DOHH2 (cell line): ENCODE measurements at regions not wholly inside any gene's neighbourhood (a gene's known extent, or its start where the extent isn't known, plus 50 kb on each side); places are given as distances from the start of the nearest gene placed in this dataset.

Experiments used
- H3F3A ChIP-seq: fragments of 200-600 bp; sonication (generic), shearing (Covaris generic); 2 replicates; pipeline ENCODE4 v1.6.0; 2016; ENCODE audit warnings: antibody characterized with exemption, mild to moderate bottlenecking; ENCODE audit not compliant: control insufficient read depth, insufficient read depth
- H3K27ac ChIP-seq: fragments of 200-600 bp; sonication (generic); 2 replicates; pipeline ENCODE4 v1.5.1; 2014; ENCODE audit warnings: low read depth, mild to moderate bottlenecking, low read length, moderate library complexity
- H3K27me3 ChIP-seq: fragments of 200-600 bp; sonication (generic); 2 replicates; pipeline ENCODE4 v1.6.1; 2014; ENCODE audit warnings: mild to moderate bottlenecking, low read length, mixed read lengths; ENCODE audit not compliant: control insufficient read depth
- H3K36me3 ChIP-seq: fragments of 200-600 bp; sonication (generic); 2 replicates; pipeline ENCODE4 v1.6.1; 2014; ENCODE audit warnings: mild to moderate bottlenecking, low read length, moderate library complexity, mixed read lengths; ENCODE audit not compliant: control insufficient read depth
- H3K4me1 ChIP-seq: fragments of 200-600 bp; sonication (generic); 2 replicates; pipeline ENCODE4 v1.6.1; 2014; ENCODE audit warnings: mild to moderate bottlenecking, low read length, mixed read lengths; ENCODE audit not compliant: control insufficient read depth
- H3K4me2 ChIP-seq: fragments of 200-600 bp; sonication (generic); 2 replicates; pipeline ENCODE4 v1.6.0; 2014; ENCODE audit warnings: mild to moderate bottlenecking, low read length, moderate library complexity
- H3K4me3 ChIP-seq: fragments of 200-600 bp; sonication (generic); 2 replicates; pipeline ENCODE4 v1.5.1; 2014; ENCODE audit warnings: mild to moderate bottlenecking, low read length, mixed read lengths
- H3K79me2 ChIP-seq: fragments of 200-600 bp; sonication (generic); 2 replicates; pipeline ENCODE4 v1.6.1; 2014; ENCODE audit warnings: mild to moderate bottlenecking, low read length, mixed read lengths; ENCODE audit not compliant: control insufficient read depth
- H3K9me2 ChIP-seq: fragments of 200-600 bp; sonication (generic); replicated peaks from 2 replicates; pipeline ENCODE4 v1.6.1; 2014; ENCODE audit warnings: mild to moderate bottlenecking, low read length, mixed read lengths; ENCODE audit not compliant: control insufficient read depth
- H3K9me3 ChIP-seq: fragments of 200-600 bp; sonication (generic); 2 replicates; pipeline ENCODE4 v1.6.1; 2014; ENCODE audit warnings: antibody characterized with exemption, low read length, mixed read lengths; ENCODE audit not compliant: control insufficient read depth, insufficient read depth
- H4K20me1 ChIP-seq: fragments of 200-600 bp; sonication (generic); 2 replicates; pipeline ENCODE4 v1.6.0; 2014; ENCODE audit warnings: low read depth, mild to moderate bottlenecking, antibody characterized with exemption, low read length, moderate library complexity; ENCODE audit not compliant: control insufficient read depth, insufficient read depth
- EZH2phosphoT487 ChIP-seq: fragments of 200-600 bp; sonication (generic); IDR thresholded peaks from 2 replicates; pipeline ENCODE4 v1.6.1; 2017; ENCODE audit warnings: borderline replicate concordance, mild to moderate bottlenecking, antibody characterized with exemption, low read length, moderate library complexity, mixed read lengths
- TF ChIP-seq, protein P1 (sequence below): fragments of 200-600 bp; sonication (generic); IDR thresholded peaks from one replicate; pipeline ENCODE4 v1.5.1; 2014; ENCODE audit warnings: antibody characterized with exemption, mild to moderate bottlenecking, low read depth, low read length; ENCODE audit not compliant: poor library complexity, severe bottlenecking

DNA sequence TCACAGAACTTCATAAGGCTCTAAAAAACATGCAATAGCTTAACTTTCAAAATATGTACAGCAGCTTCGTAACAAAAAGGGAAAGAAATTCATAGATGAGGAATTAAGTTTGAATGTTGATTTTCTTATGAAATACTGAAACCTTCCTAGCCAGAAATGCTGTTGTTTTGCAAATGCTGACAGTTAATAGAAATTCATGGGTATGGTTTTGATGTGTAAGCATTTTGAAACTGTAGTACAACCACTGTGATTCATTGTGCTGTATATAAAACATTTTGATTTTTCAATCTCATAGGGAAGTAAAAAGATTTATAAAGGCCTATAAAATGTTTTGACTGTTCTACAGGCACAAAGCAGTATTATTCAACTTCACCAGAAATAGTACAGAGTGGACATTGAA lies 228.4 kb upstream of the EYS start:
- H3K9me3 ChIP-seq = peaks cover 8% of the 10 kb centered on the region
- H3K4me1 ChIP-seq = no peaks in the 10 kb centered on the region
- H3K27me3 ChIP-seq = no peaks in the 10 kb centered on the region
- no peak overlapping the region for H3K27ac ChIP-seq
- no peaks in the 10 kb centered on the region for H3K9me2 ChIP-seq
- H3K4me2 ChIP-seq = no peak overlapping the region
- H3K36me3 ChIP-seq = no peaks in the 10 kb centered on the region
- H3F3A ChIP-seq = no peaks in the 10 kb centered on the region
- no peaks in the 10 kb centered on the region for H4K20me1 ChIP-seq
- no peak overlapping the region for H3K4me3 ChIP-seq
- TF ChIP-seq, protein P1, sequence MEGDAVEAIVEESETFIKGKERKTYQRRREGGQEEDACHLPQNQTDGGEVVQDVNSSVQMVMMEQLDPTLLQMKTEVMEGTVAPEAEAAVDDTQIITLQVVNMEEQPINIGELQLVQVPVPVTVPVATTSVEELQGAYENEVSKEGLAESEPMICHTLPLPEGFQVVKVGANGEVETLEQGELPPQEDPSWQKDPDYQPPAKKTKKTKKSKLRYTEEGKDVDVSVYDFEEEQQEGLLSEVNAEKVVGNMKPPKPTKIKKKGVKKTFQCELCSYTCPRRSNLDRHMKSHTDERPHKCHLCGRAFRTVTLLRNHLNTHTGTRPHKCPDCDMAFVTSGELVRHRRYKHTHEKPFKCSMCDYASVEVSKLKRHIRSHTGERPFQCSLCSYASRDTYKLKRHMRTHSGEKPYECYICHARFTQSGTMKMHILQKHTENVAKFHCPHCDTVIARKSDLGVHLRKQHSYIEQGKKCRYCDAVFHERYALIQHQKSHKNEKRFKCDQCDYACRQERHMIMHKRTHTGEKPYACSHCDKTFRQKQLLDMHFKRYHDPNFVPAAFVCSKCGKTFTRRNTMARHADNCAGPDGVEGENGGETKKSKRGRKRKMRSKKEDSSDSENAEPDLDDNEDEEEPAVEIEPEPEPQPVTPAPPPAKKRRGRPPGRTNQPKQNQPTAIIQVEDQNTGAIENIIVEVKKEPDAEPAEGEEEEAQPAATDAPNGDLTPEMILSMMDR = no peak
- TF ChIP-seq EZH2phosphoT487 = no peak
- no peaks in the 10 kb centered on the region for H3K79me2 ChIP-seq

DNA sequence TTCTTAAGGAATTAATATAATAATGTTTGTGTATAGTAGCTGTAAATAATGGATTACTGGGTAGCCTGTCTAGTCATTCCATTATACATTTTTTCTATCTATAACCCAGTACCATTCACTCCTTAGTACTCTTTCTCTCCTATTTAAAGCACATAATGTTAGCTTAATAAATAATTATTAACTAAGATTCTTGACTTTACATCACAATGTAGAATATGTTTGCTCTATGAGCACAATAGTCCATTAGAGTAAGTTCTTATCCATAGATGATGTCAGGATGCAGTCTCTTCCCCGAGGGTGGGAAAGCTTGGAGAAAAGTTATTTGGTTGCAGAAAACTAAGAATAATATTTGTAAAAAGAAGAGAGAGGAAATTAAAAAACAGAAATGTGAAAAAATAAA lies 226.4 kb upstream of the EYS start:
- Histone ChIP-seq H3K79me2 (no peaks in the 10 kb centered on the region), H3F3A (no peaks in the 10 kb centered on the region), H3K4me1 (no peaks in the 10 kb centered on the region), H4K20me1 (no peaks in the 10 kb centered on the region), H3K9me2 (no peaks in the 10 kb centered on the region), H3K4me3 (no peak overlapping the region), H3K36me3 (no peaks in the 10 kb centered on the region), H3K27me3 (no peaks in the 10 kb centered on the region), H3K27ac (no peak overlapping the region), H3K9me3 (peaks cover 8% of the 10 kb centered on the region), H3K4me2 (no peak overlapping the region)
- no peak for TF ChIP-seq EZH2phosphoT487
- TF ChIP-seq, protein P1 = no peak

GRCh38 chr6:65927141-65927540 lies 220.1 kb upstream of the EYS start:
- Histone ChIP-seq H3K9me3 (peaks cover 8% of the 10 kb centered on the region; the same call in 1 of the 2 replicates), H3K4me1 (no peaks in the 10 kb centered on the region), H4K20me1 (no peaks in the 10 kb centered on the region), H3K9me2 (no peaks in the 10 kb centered on the region), H3K4me3 (no peak overlapping the region), H3F3A (no peaks in the 10 kb centered on the region), H3K27me3 (no peaks in the 10 kb centered on the region), H3K79me2 (no peaks in the 10 kb centered on the region), H3K4me2 (no peak overlapping the region), H3K27ac (no peak overlapping the region), H3K36me3 (no peaks in the 10 kb centered on the region)
- TF ChIP-seq, protein P1 = no peak
- TF ChIP-seq EZH2phosphoT487 = no peak

GRCh38 chr6:65924411-65924810 lies 217.4 kb upstream of the EYS start:
- Histone ChIP-seq H3K27me3 (no peaks in the 10 kb centered on the region), H3F3A (no peaks in the 10 kb centered on the region), H3K9me2 (no peaks in the 10 kb centered on the region), H3K4me2 (no peak overlapping the region), H3K4me3 (no peak overlapping the region), H3K27ac (no peak overlapping the region), H3K9me3 (no peaks in the 10 kb centered on the region), H3K36me3 (no peaks in the 10 kb centered on the region), H4K20me1 (no peaks in the 10 kb centered on the region), H3K79me2 (no peaks in the 10 kb centered on the region), H3K4me1 (no peaks in the 10 kb centered on the region)
- no peak for TF ChIP-seq EZH2phosphoT487
- TF ChIP-seq, protein P1 = no peak
